ENCODE measurements at regions not wholly inside any gene's neighbourhood (a gene's known extent, or its start where the extent isn't known, plus 50 kb on each side); places are given as distances from the start of the nearest gene placed in this dataset.

GRCh38 chr3:59163953-59164352 lies 114.1 kb upstream of the CFAP20DC start:
- TF ChIP-seq, protein P1, sequence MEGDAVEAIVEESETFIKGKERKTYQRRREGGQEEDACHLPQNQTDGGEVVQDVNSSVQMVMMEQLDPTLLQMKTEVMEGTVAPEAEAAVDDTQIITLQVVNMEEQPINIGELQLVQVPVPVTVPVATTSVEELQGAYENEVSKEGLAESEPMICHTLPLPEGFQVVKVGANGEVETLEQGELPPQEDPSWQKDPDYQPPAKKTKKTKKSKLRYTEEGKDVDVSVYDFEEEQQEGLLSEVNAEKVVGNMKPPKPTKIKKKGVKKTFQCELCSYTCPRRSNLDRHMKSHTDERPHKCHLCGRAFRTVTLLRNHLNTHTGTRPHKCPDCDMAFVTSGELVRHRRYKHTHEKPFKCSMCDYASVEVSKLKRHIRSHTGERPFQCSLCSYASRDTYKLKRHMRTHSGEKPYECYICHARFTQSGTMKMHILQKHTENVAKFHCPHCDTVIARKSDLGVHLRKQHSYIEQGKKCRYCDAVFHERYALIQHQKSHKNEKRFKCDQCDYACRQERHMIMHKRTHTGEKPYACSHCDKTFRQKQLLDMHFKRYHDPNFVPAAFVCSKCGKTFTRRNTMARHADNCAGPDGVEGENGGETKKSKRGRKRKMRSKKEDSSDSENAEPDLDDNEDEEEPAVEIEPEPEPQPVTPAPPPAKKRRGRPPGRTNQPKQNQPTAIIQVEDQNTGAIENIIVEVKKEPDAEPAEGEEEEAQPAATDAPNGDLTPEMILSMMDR (IDR thresholded peaks at IDR 0.05), result no peak
- no peak for TF ChIP-seq POLR2A (IDR thresholded peaks at IDR 0.05)

Measured in heart left ventricle (tissue), 13 donors.